Endothelial cell of umbilical vein (primary cell): ENCODE measurements at regions not wholly inside any gene's neighbourhood (a gene's known extent, or its start where the extent isn't known, plus 50 kb on each side); places are given as distances from the start of the nearest gene placed in this dataset.

ENCODE experiments used
- BruUV-seq: library from RNA; stranded (reverse); fragments of 400-500 nt; replicated peaks from 2 replicates; lab custom pipeline; 2021; lab: Mats Ljungman, UMichigan
- CTCF ChIA-PET: fragments of 300-600, 350-600 bp; sonication (Branson Sonifier 250); formaldehyde crosslinking; loops from one replicate; lab custom pipeline; 2021; ENCODE audit warnings: antibody characterized with exemption, inconsistent platforms; lab: Charles Lee
- POLR2A ChIA-PET: fragments of 300-600, 350-600 bp; sonication (Branson Sonifier 250); formaldehyde crosslinking; loops from one replicate; lab custom pipeline; 2021; ENCODE audit warnings: antibody characterized with exemption, inconsistent platforms; lab: Charles Lee
- DNase-seq: peaks from one replicate; pipeline ENCODE4 v3.0.0-alpha.2; 2011; ENCODE audit warnings: low read depth, low spot score
- FAIRE-seq: peaks from 2 replicates; lab custom pipeline; 2011; peaks lifted over from hg19 to GRCh38; lab: Jason Lieb, UNC
- H2AFZ ChIP-seq: 2 replicates; pipeline ENCODE4 v1.6.0; 2012; ENCODE audit warnings: low read depth, low read length, control low read depth, inconsistent platforms
- H3K27ac ChIP-seq: 2 replicates; pipeline ENCODE4 v1.5.1; 2011; ENCODE audit warnings: low read depth, mild to moderate bottlenecking, control low read depth, low read length, moderate library complexity; ENCODE audit not compliant: insufficient read depth
- H3K27me3 ChIP-seq, 2 experiments: 2 replicates each; pipeline versions ENCODE4 v1.6.0 to v1.6.1; 2011; ENCODE audit warnings: low read length in 2 of 2, mixed read lengths in 1 of 2; ENCODE audit not compliant: control insufficient read depth in 2 of 2, insufficient read depth in 2 of 2
- H3K36me3 ChIP-seq, 2 experiments: 2 replicates in 1 of 2; 3 replicates in 1 of 2; pipeline ENCODE4 v1.5.1; 2011; ENCODE audit warnings: low read length in 2 of 2, mild to moderate bottlenecking in 1 of 2, moderate library complexity in 1 of 2; ENCODE audit not compliant: control insufficient read depth in 2 of 2, insufficient read depth in 2 of 2; ENCODE audit errors: extremely low read depth in 1 of 2
- H3K4me1 ChIP-seq: 3 replicates; pipeline ENCODE4 v1.5.1; 2011; ENCODE audit warnings: mild to moderate bottlenecking, low read length; ENCODE audit not compliant: control insufficient read depth, insufficient read depth; ENCODE audit errors: extremely low read depth
- H3K4me2 ChIP-seq: 2 replicates; pipeline ENCODE4 v1.6.1; 2011; ENCODE audit warnings: low read length, control low read depth, mixed read lengths; ENCODE audit not compliant: insufficient read depth
- H3K4me3 ChIP-seq, 3 experiments: fragments of 200-600 bp in 1 of 3; sonication (generic), shearing (Covaris generic) in 1 of 3; replicated peaks in 1 of 3; 2 replicates each; pipeline ENCODE4 v1.5.1; 2011 to 2016; ENCODE audit warnings: control low read depth in 3 of 3, low read length in 3 of 3, mild to moderate bottlenecking in 2 of 3, inconsistent platforms in 1 of 3, low read depth in 1 of 3, moderate library complexity in 1 of 3; ENCODE audit not compliant: insufficient read depth in 1 of 3
- H3K79me2 ChIP-seq: 2 replicates; pipeline ENCODE4 v1.6.0; 2012; ENCODE audit warnings: low read length, inconsistent platforms; ENCODE audit not compliant: control insufficient read depth, insufficient read depth
- H3K9ac ChIP-seq: replicated peaks from 2 replicates; pipeline ENCODE3; 2011; ENCODE audit warnings: low read length, control low read depth; ENCODE audit not compliant: insufficient read depth; ENCODE audit errors: extremely low read depth
- H3K9me1 ChIP-seq: replicated peaks from 3 replicates; pipeline ENCODE4 v1.6.0; 2011; ENCODE audit warnings: mild to moderate bottlenecking, low read length; ENCODE audit not compliant: control insufficient read depth, insufficient read depth; ENCODE audit errors: extremely low read depth
- H3K9me3 ChIP-seq: replicated peaks from 2 replicates; pipeline ENCODE4 v1.5.1; 2012; ENCODE audit warnings: low read length, inconsistent platforms; ENCODE audit not compliant: control insufficient read depth, insufficient read depth
- H4K20me1 ChIP-seq: replicated peaks from 2 replicates; pipeline ENCODE3; 2011; ENCODE audit warnings: mild to moderate bottlenecking, low read length; ENCODE audit not compliant: control insufficient read depth, insufficient read depth; ENCODE audit errors: extremely low read depth
- CTCF ChIP-seq, 2 donors: IDR thresholded peaks; 1 replicate in 1 of 2; 2 replicates in 1 of 2; pipeline ENCODE4 v1.5.1; 2011; ENCODE audit warnings: low read length in 2 of 2, mild to moderate bottlenecking in 2 of 2, moderate library complexity in 2 of 2, control low read depth in 1 of 2, inconsistent platforms in 1 of 2, low read depth in 1 of 2; ENCODE audit not compliant: insufficient read depth in 1 of 2; ENCODE audit errors: extremely low read depth in 1 of 2
- EZH2 ChIP-seq: IDR thresholded peaks from 2 replicates; pipeline ENCODE4 v1.6.1; 2012; ENCODE audit warnings: borderline replicate concordance, low read depth, mild to moderate bottlenecking, moderate library complexity, low read length, inconsistent platforms; ENCODE audit not compliant: severe bottlenecking
- FOS ChIP-seq: IDR thresholded peaks from 2 replicates; pipeline ENCODE4 v1.6.1; 2011; ENCODE audit warnings: mild to moderate bottlenecking, low read length, moderate library complexity, borderline replicate concordance; ENCODE audit not compliant: insufficient read depth
- GATA2 ChIP-seq: IDR thresholded peaks from 2 replicates; pipeline ENCODE4 v1.7.0; 2011; ENCODE audit warnings: low read depth, mild to moderate bottlenecking, moderate library complexity, mixed read lengths, low read length; ENCODE audit not compliant: insufficient read length, insufficient read depth
- JUN ChIP-seq: IDR thresholded peaks from 2 replicates; pipeline ENCODE4 v1.6.1; 2011; ENCODE audit warnings: borderline replicate concordance, low read depth; ENCODE audit not compliant: insufficient read length, insufficient read depth
- MAX ChIP-seq: IDR thresholded peaks from 2 replicates; pipeline ENCODE4 v1.6.1; 2011; ENCODE audit not compliant: insufficient read depth, insufficient read length
- MYC ChIP-seq: IDR thresholded peaks from one replicate; pipeline ENCODE4 v1.6.1; 2011; ENCODE audit warnings: mild to moderate bottlenecking, low read depth, low read length
- POLR2A ChIP-seq: IDR thresholded peaks from 2 replicates; pipeline ENCODE4 v1.6.1; 2012; ENCODE audit warnings: low read depth, mild to moderate bottlenecking, control low read depth, low read length
- POLR2AphosphoS5 ChIP-seq: IDR thresholded peaks from 2 replicates; pipeline ENCODE4 v1.6.1; 2012; ENCODE audit warnings: low read depth, mild to moderate bottlenecking, control low read depth, low read length, moderate library complexity; ENCODE audit not compliant: insufficient read depth
- dilution Hi-C: fragments of 300-500 bp; cut with MboI; formaldehyde crosslinking; loops from one replicate; pipeline ENCODE4 v1.15.0; 2019; ENCODE audit warnings: low sequenced_read_pairs; ENCODE audit not compliant: extremely low pct_ligation_motif_present
- intact Hi-C: fragments of 100-400 bp; cut with micrococcal nuclease; formaldehyde crosslinking; loops from one replicate; pipeline ENCODE4 v1.10.0; 2022

GRCh38 chr4:167903291-167903721 is 189.0 kb upstream of the ANXA10 start:
- TF ChIP-seq FOS (peak; percentile 95), JUN (peak; percentile 73), POLR2AphosphoS5 (peak; percentile 44), CTCF (IDR thresholded peaks at IDR 0.05; ENCODE audit: extremely low read depth in 1 of 2, insufficient read depth in 1 of 2, low read depth in 1 of 2, low read length in 2 of 2) (no peak), POLR2A (no peak), MYC (no peak), GATA2 (peak; percentile 78), MAX (no peak), EZH2 (no peak)
- no TSS peak for BruUV-seq
- DNase-seq (peak; percentile 81), FAIRE-seq (no peak)
- Histone ChIP-seq H3K36me3 (no peaks in the 10 kb centered on the region), H3K79me2 (no peaks in the 10 kb centered on the region), H3K4me2 (peak overlapping the region; percentile 52), H3K9me3 (no peaks in the 10 kb centered on the region), H3K4me3 (no peak overlapping the region), H3K9ac (no peak overlapping the region), H3K27me3 (no peaks in the 10 kb centered on the region), H2AFZ (peak overlapping the region; percentile 60), H3K4me1 (peaks cover 18% of the 10 kb centered on the region), H3K9me1 (no peaks in the 10 kb centered on the region), H3K27ac (peak overlapping the region; percentile 77), H4K20me1 (no peaks in the 10 kb centered on the region)
- POLR2A ChIA-PET, result no interaction called here
- dilution Hi-C loops (no loop called here), intact Hi-C loops (no loop called here)
- CTCF ChIA-PET, result no interaction called here
